ENCODE measurements at regions not wholly inside any gene's neighbourhood (a gene's known extent, or its start where the extent isn't known, plus 50 kb on each side); places are given as distances from the start of the nearest gene placed in this dataset.

DNA sequence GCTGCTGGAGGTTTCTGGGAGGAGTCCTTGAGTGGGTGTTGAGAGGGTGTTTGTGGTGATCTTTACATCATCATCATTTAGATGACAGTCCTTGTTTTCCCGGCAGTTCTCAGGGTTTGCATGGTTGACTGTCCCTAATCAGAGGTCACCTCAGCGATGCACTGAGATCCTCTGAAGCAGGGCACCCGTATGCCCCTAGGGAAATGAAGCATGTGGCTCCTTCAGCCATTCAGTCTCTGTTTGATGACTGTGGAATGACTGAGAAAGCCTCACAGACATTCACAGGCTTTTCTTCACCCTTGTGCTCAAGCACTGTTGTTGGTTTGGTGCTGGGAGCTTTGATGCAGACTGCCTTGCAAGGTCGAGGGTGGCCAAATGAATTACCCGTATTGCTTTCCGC lies 474.7 kb downstream of the SPRY1 start:
- Histone ChIP-seq H3K27ac (no peak overlapping the region), H3K9me3 (no peaks in the 10 kb centered on the region)

GRCh38 chr4:123874063-123874462 lies 477.5 kb downstream of the SPRY1 start:
- Histone ChIP-seq H3K4me3 (no peak overlapping the region), H3K27ac (no peak overlapping the region), H3K27me3 (no peaks in the 10 kb centered on the region), H3K9me3 (no peaks in the 10 kb centered on the region), H3K36me3 (no peaks in the 10 kb centered on the region), H3K4me1 (no peaks in the 10 kb centered on the region)
- DNase-seq (no peak), ATAC-seq (ENCODE audit: low FRiP score in 2 of 2) (no peak)
- TF ChIP-seq POLR2A (IDR thresholded peaks at IDR 0.05) (no peak), CTCF (IDR thresholded peaks at IDR 0.05) (no peak), POLR2AphosphoS5 (IDR thresholded peaks at IDR 0.05) (no peak), EP300 (IDR thresholded peaks at IDR 0.05) (no peak)
- 90 to 91% methylated on average over 1 of the region's 1 CpG for WGBS, 2 donors

More for the DNA sequence above, 474.7 kb downstream of the SPRY1 start:
- no peaks in the 10 kb centered on the region for H3K36me3 ChIP-seq
- TF ChIP-seq POLR2AphosphoS5 (IDR thresholded peaks at IDR 0.05) (no peak), EP300 (IDR thresholded peaks at IDR 0.05) (no peak), CTCF (IDR thresholded peaks at IDR 0.05) (no peak), POLR2A (IDR thresholded peaks at IDR 0.05) (no peak)
- H3K4me3 ChIP-seq: no peak overlapping the region
- H3K27me3 ChIP-seq: no peaks in the 10 kb centered on the region
- H3K4me1 ChIP-seq: no peaks in the 10 kb centered on the region
- DNase-seq (no peak), ATAC-seq (ENCODE audit: low FRiP score in 2 of 2) (peak in 1 of 2 donors; percentile 26)
- 79 to 80% methylated on average over 6 of the region's 6 CpGs for WGBS, 2 donors

DNA sequence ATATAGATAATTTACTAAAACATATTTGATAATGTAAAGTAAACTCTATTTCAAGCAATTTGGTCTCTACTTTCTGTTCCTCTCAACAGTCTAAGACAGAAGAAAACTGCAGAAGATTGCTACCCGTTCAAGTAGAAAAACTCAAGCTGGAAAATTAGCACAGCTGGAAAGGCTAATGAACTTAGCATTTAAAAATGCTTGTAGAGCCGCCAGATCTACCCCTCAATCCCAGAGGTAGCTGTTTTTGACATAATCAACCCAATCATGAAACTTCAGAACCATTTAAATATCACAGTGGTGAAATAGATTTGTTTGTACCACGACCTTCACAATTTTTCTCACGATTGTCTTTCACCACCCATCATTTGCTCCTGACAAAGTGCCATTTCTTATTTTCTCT lies 479.5 kb downstream of the SPRY1 start:
- H3K36me3 ChIP-seq: no peaks in the 10 kb centered on the region
- 76 to 78% methylated on average over 4 of the region's 4 CpGs for WGBS, 2 donors
- H3K4me3 ChIP-seq: no peak overlapping the region
- H3K27ac ChIP-seq: no peak overlapping the region
- TF ChIP-seq CTCF (IDR thresholded peaks at IDR 0.05) (no peak), POLR2AphosphoS5 (IDR thresholded peaks at IDR 0.05) (no peak), POLR2A (IDR thresholded peaks at IDR 0.05) (no peak), EP300 (IDR thresholded peaks at IDR 0.05) (no peak)
- ATAC-seq (ENCODE audit: low FRiP score in 2 of 2) (no peak), DNase-seq (no peak)
- no peaks in the 10 kb centered on the region for H3K4me1 ChIP-seq
- H3K27me3 ChIP-seq: no peaks in the 10 kb centered on the region
- no peaks in the 10 kb centered on the region for H3K9me3 ChIP-seq

- TF ChIP-seq CTCF (IDR thresholded peaks at IDR 0.05): no peak
- no peak for TF ChIP-seq POLR2A (IDR thresholded peaks at IDR 0.05)
- TF ChIP-seq EP300 (IDR thresholded peaks at IDR 0.05): no peak
- H3K4me3 ChIP-seq: no peak overlapping the region
- no peak for DNase-seq
- H3K27me3 ChIP-seq: no peaks in the 10 kb centered on the region
- no peak for ATAC-seq (ENCODE audit: low FRiP score in 2 of 2)
- no peaks in the 10 kb centered on the region for H3K9me3 ChIP-seq
- no peaks in the 10 kb centered on the region for H3K4me1 ChIP-seq
- 81 to 82% methylated on average over 2 of the region's 2 CpGs for WGBS, 2 donors
- H3K27ac ChIP-seq: no peak overlapping the region
- no peaks in the 10 kb centered on the region for H3K36me3 ChIP-seq
These were observed 480.1 kb downstream of the SPRY1 start for GRCh38 chr4:123876671-123877101.

- ATAC-seq (ENCODE audit: low FRiP score in 2 of 2) (no peak), DNase-seq (no peak)
- 23 to 27% methylated on average over 3 of the region's 3 CpGs for WGBS, 2 donors
- Histone ChIP-seq H3K27me3 (no peaks in the 10 kb centered on the region), H3K27ac (no peak overlapping the region), H3K9me3 (no peaks in the 10 kb centered on the region), H3K36me3 (no peaks in the 10 kb centered on the region), H3K4me1 (no peaks in the 10 kb centered on the region), H3K4me3 (no peak overlapping the region)
- no peak for TF ChIP-seq EP300 (IDR thresholded peaks at IDR 0.05)
- no peak for TF ChIP-seq CTCF (IDR thresholded peaks at IDR 0.05)
- no peak for TF ChIP-seq POLR2A (IDR thresholded peaks at IDR 0.05)
- TF ChIP-seq POLR2AphosphoS5 (IDR thresholded peaks at IDR 0.05): no peak
These were observed 481.0 kb downstream of the SPRY1 start for GRCh38 chr4:123877551-123877950.

All from upper lobe of left lung (tissue), 6 donors.